IMR-90 (cell line): ENCODE measurements at regions not wholly inside any gene's neighbourhood (a gene's known extent, or its start where the extent isn't known, plus 50 kb on each side); places are given as distances from the start of the nearest gene placed in this dataset.
A peak's percentile ranks its signal among the peaks of the same experiment; 100 is the strongest.

Source experiments
- ATAC-seq: fragments of 200-7000 bp; cut with Tn5 transposase; 2 replicates; pipeline ENCODE4 v1.9.1; 2020; ENCODE audit warnings: low read depth, mild to moderate bottlenecking, moderate library complexity
- BruUV-seq: library from RNA; stranded (reverse); fragments of 400-500 nt; replicated peaks from 2 replicates; lab custom pipeline; 2021; lab: Mats Ljungman, UMichigan
- CTCF ChIA-PET: fragments of 300-600 bp; formaldehyde crosslinking; extraction: SDS; loops from one replicate; lab custom pipeline; 2021; ENCODE audit warnings: antibody characterized with exemption; lab: Yijun Ruan, JAX
- POLR2A ChIA-PET: fragments of 300-600 bp; sonication (Branson Sonifier 250); formaldehyde crosslinking; loops from one replicate; lab custom pipeline; 2022; ENCODE audit warnings: antibody characterized with exemption; ENCODE audit not compliant: unreplicated experiment; lab: Charles Lee
- DNase-seq: peaks from one replicate; pipeline ENCODE4 v3.0.0; 2013
- H2AFZ ChIP-seq: replicated peaks from 2 replicates; pipeline ENCODE3; 2013; ENCODE audit warnings: low read length, mild to moderate bottlenecking; ENCODE audit not compliant: poor library complexity
- H2AK5ac ChIP-seq: 2 replicates; pipeline ENCODE4 v1.6.1; 2013; ENCODE audit warnings: low read depth, low read length, inconsistent platforms
- H2AK9ac ChIP-seq: replicated peaks from 2 replicates; pipeline ENCODE3; 2013; ENCODE audit warnings: mild to moderate bottlenecking, low read depth, low read length, moderate library complexity; ENCODE audit not compliant: poor library complexity
- H2BK120ac ChIP-seq: 2 replicates; pipeline ENCODE4 v1.6.1; 2013; ENCODE audit warnings: low read depth, low read length, inconsistent platforms
- H2BK15ac ChIP-seq: 3 replicates; pipeline ENCODE4 v1.6.1; 2013; ENCODE audit warnings: low read depth, low read length, inconsistent platforms
- H2BK20ac ChIP-seq: 2 replicates; pipeline ENCODE4 v1.6.1; 2013; ENCODE audit warnings: low read depth, mild to moderate bottlenecking, inconsistent platforms, low read length, moderate library complexity
- H2BK5ac ChIP-seq: 2 replicates; pipeline ENCODE4 v1.6.1; 2013; ENCODE audit warnings: mild to moderate bottlenecking, low read depth, low read length, inconsistent platforms; ENCODE audit not compliant: poor library complexity, severe bottlenecking
- H3K14ac ChIP-seq: replicated peaks from 2 replicates; pipeline ENCODE4 v1.6.1; 2013; ENCODE audit warnings: low read depth, low read length, inconsistent platforms
- H3K18ac ChIP-seq: 2 replicates; pipeline ENCODE4 v1.6.1; 2013; ENCODE audit warnings: low read depth, low read length, control low read depth
- H3K23ac ChIP-seq: 2 replicates; pipeline ENCODE4 v1.6.1; 2013; ENCODE audit warnings: low read depth, low read length, inconsistent platforms
- H3K27ac ChIP-seq: 2 replicates; pipeline ENCODE4 v1.5.1; 2013; ENCODE audit warnings: mild to moderate bottlenecking, control low read depth, low read length; ENCODE audit not compliant: insufficient read depth
- H3K27me3 ChIP-seq: 2 replicates; pipeline ENCODE4 v1.6.1; 2013; ENCODE audit warnings: low read length; ENCODE audit not compliant: control insufficient read depth, insufficient read depth
- H3K36me3 ChIP-seq: 2 replicates; pipeline ENCODE4 v1.6.1; 2013; ENCODE audit warnings: low read length, mixed read lengths; ENCODE audit not compliant: control insufficient read depth, insufficient read depth
- H3K4ac ChIP-seq: 2 replicates; pipeline ENCODE4 v1.6.1; 2013; ENCODE audit warnings: low read depth, low read length, inconsistent platforms
- H3K4me1 ChIP-seq: 2 replicates; pipeline ENCODE4 v1.6.1; 2013; ENCODE audit warnings: low read length, mixed read lengths; ENCODE audit not compliant: control insufficient read depth, insufficient read depth
- H3K4me2 ChIP-seq: 2 replicates; pipeline ENCODE4 v1.6.1; 2013; ENCODE audit warnings: low read depth, mild to moderate bottlenecking, control low read depth, low read length, moderate library complexity
- H3K4me3 ChIP-seq: 2 replicates; pipeline ENCODE4 v1.5.1; 2013; ENCODE audit warnings: low read depth, mild to moderate bottlenecking, control low read depth, low read length, moderate library complexity; ENCODE audit not compliant: insufficient read depth
- H3K56ac ChIP-seq: 2 replicates; pipeline ENCODE4 v1.6.1; 2013; ENCODE audit warnings: low read length, inconsistent platforms; ENCODE audit not compliant: insufficient read depth; ENCODE audit errors: extremely low read depth
- H3K79me1 ChIP-seq, 2 experiments: 2 replicates each; pipeline ENCODE4 v1.6.1; 2013; ENCODE audit warnings: low read length in 2 of 2, inconsistent platforms in 1 of 2, low read depth in 1 of 2
- H3K9ac ChIP-seq: 2 replicates; pipeline ENCODE4 v1.6.1; 2013; ENCODE audit warnings: low read depth, low read length, control low read depth
- H3K9me1 ChIP-seq: 2 replicates; pipeline ENCODE4 v1.6.1; 2013; ENCODE audit warnings: low read length, inconsistent platforms; ENCODE audit not compliant: insufficient read depth
- H3K9me3 ChIP-seq: 2 replicates; pipeline ENCODE4 v1.6.1; 2013; ENCODE audit warnings: low read length; ENCODE audit not compliant: control insufficient read depth, insufficient read depth
- H4K20me1 ChIP-seq: 2 replicates; pipeline ENCODE4 v1.6.1; 2013; ENCODE audit warnings: low read length, inconsistent platforms; ENCODE audit not compliant: insufficient read depth
- H4K5ac ChIP-seq: 2 replicates; pipeline ENCODE4 v1.6.1; 2013; ENCODE audit warnings: mild to moderate bottlenecking, low read depth, low read length, control low read depth
- H4K8ac ChIP-seq, 2 experiments: 2 replicates each; pipeline ENCODE4 v1.6.1; 2013; ENCODE audit warnings: low read depth in 2 of 2, low read length in 2 of 2, control low read depth in 1 of 2, inconsistent platforms in 1 of 2
- H4K91ac ChIP-seq: 2 replicates; pipeline ENCODE4 v1.6.1; 2013; ENCODE audit warnings: low read depth, low read length, inconsistent platforms; ENCODE audit not compliant: insufficient read depth
- SMC3 ChIP-seq: fragments of 150-350 bp; IDR thresholded peaks from 2 replicates; pipeline ENCODE4 v1.6.1; 2016; ENCODE audit warnings: low read depth, mild to moderate bottlenecking, antibody characterized with exemption, low read length, moderate library complexity
- WGBS, 2 experiments: methylation state at CpG; one replicate each; pipeline versions ENCODE4 v1.1.5 to v1.1.7; 2013; ENCODE audit warnings: missing lambda C conversion rate in 2 of 2; ENCODE audit not compliant: insufficient read length in 1 of 2; ENCODE audit errors: extremely low coverage in 2 of 2; 5-methylcytosine and 5-hydroxymethylcytosine counted together
- dilution Hi-C: fragments of 300-500 bp; cut with HindIII; formaldehyde crosslinking; loops from one replicate; pipeline ENCODE4 v1.14.3; 2018; ENCODE audit warnings: low sequenced_read_pairs; ENCODE audit not compliant: unreplicated experiment
- in situ Hi-C: fragments of 300-500 bp; cut with MboI; formaldehyde crosslinking; loops from 3 replicates; pipeline ENCODE4 v1.14.3; 2019; ENCODE audit warnings: low sequenced_read_pairs, inconsistent platforms, mixed read lengths
- intact Hi-C: fragments of 100-400 bp; cut with micrococcal nuclease; formaldehyde crosslinking; loops from 2 replicates; pipeline ENCODE4 v1.10.0; 2022

DNA sequence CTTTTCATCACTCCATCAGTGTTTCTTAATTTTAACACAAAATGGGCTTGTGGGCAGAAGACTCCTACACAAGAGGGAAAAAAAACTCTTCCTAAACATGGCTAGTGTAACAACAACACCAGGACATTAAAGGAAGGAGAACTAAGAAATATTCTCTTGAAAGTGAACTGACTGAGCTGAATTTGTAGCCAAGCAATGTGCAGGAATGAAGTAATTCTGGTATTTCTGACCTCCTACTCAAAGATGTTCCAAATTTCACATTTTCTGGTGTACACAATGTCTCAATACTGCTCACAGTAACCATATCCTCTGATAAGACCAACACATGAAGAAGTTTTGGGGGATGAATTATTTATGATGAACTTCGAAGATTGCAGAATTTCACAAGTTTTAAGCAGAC, 357.3 kb downstream of the DUSP6 start:
- Histone ChIP-seq H2BK5ac (no peak overlapping the region), H3K36me3 (no peaks in the 10 kb centered on the region), H3K79me1 (no peaks in the 10 kb centered on the region), H3K4me3 (no peak overlapping the region), H3K56ac (no peak overlapping the region), H2BK20ac (no peak overlapping the region), H2AK9ac (no peak overlapping the region), H2BK15ac (no peak overlapping the region), H3K18ac (no peak overlapping the region), H4K91ac (no peak overlapping the region), H3K4ac (no peak overlapping the region), H2AFZ (no peak overlapping the region), H3K9ac (no peak overlapping the region), H3K27me3 (no peaks in the 10 kb centered on the region), H3K9me3 (no peaks in the 10 kb centered on the region), H2AK5ac (no peak overlapping the region), H3K23ac (no peak overlapping the region), H2BK120ac (no peak overlapping the region), H4K8ac (no peak overlapping the region), H4K5ac (no peak overlapping the region), H3K4me1 (no peaks in the 10 kb centered on the region; the same call in 1 of the 2 replicates), H3K4me2 (no peak overlapping the region), H3K9me1 (no peaks in the 10 kb centered on the region), H3K14ac (no peak overlapping the region), H3K27ac (no peak overlapping the region), H4K20me1 (no peaks in the 10 kb centered on the region)
- TF ChIP-seq SMC3: no peak
- ChIA-PET POLR2A (no interaction called here), CTCF (interaction anchor here (2.3 kb wide), 1 partner anchor 441 kb away, joined by 5 read pairs; no protein-coding TSS in a partner anchor)
- WGBS, 2 experiments: no CpG with 5 or more reads among the region's 1 CpG
- DNase-seq (peak; percentile 14), ATAC-seq (no peak; the same call in 1 of the 2 replicates)
- BruUV-seq: no TSS peak
- dilution Hi-C loops: loop anchor here (25.0 kb wide), 1 partner anchor 408 kb away; the partner anchor contains the start of gene KITLG
- intact Hi-C loops: loop anchor here (10.0 kb wide), 1 partner anchor 670 kb away; no protein-coding TSS in a partner anchor
- in situ Hi-C loops: loop anchor here (5.0 to 25.0 kb wide), 2 partner anchors 408 to 843 kb away; partner anchors contain the start of gene KITLG
